ENCODE measurements at regions not wholly inside any gene's neighbourhood (a gene's known extent, or its start where the extent isn't known, plus 50 kb on each side); places are given as distances from the start of the nearest gene placed in this dataset.
"Not testable (repeated sequence)": the region's sequence is repeated elsewhere in the genome, so short reads cannot be mapped to it uniquely, and the experiment has no call there.

DNA sequence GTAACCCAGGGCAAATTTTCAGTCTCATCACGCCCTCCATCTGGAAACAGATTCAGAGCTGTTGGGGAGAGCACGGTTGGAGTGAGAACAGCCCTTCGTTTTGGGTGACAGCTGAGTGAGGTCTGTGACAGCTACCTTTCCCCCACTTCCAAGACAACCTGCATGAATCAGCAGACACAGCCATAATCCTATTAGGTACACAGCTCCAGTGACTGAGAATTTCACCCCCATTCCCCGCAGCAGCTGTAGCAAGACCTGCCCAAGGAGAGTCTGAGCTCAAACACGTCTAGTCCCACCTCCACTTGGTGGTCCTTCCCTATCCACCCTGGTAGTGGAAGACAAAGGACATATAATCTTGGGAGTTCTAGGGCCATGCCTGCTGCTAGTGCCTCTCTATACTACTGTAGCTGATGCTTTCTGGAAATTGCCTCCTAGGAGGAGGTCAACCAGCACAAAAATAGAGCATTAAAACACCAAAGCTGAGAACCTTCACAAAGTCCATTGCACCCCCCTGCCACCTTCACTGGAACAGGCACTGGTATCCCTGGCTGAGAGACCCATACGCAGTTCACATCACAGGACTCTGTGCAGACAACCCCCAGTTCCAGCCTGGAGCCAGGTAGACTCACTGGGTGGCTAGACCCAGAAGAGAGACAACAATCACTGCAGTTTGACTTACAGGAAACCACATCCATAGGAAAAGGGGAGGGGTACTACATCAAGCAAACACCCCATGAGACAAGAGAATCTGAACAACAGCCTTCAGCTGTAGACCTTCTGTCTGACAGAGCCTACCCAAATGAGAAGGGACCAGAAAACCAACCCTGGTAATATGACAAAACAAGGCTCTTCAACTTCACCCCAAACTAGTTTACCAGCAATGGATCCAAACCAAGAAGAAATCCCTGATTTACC, 448.6 kb upstream of the CBLB start:
- ATAC-seq (no peak), DNase-seq (no peak)

DNA sequence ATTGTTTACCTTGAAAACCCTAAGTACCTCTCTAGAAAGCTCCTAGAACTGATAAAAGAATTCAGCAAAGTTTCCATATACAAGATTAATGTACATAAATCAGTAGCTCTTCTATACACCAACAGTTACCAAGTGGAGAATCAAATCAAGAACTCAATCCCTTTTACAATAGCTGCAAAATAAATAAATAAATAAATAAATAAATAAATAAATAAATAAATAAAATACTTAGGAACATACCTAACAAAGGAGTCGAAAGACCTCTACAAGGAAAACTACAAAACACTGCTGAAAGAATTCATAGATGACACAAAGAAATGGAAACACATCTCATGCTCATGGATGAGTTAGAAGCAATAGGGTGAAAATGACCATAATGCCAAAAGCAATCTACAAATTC, 452.6 kb upstream of the CBLB start:
- not testable (repeated sequence) for DNase-seq, ATAC-seq

DNA sequence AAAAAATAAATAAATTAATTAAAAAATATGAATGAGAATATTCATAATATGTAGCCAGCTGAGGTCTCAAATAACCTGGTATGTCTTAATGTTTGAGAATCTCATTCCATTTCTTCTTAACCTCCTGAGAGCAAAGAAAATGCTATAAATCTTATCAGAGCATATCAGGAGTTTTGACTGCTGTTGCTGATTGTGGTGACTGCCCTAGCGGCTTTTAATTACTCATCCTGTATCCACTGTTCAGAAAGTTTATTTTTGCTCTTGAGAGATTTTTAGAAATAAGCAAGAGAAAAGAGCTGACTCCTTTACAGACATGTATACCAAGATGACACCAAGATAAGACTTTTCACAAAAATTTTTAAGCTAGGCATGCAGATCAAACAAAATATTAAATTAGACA, 454.8 kb upstream of the CBLB start:
- DNase-seq (no peak), ATAC-seq (no peak)

DNA sequence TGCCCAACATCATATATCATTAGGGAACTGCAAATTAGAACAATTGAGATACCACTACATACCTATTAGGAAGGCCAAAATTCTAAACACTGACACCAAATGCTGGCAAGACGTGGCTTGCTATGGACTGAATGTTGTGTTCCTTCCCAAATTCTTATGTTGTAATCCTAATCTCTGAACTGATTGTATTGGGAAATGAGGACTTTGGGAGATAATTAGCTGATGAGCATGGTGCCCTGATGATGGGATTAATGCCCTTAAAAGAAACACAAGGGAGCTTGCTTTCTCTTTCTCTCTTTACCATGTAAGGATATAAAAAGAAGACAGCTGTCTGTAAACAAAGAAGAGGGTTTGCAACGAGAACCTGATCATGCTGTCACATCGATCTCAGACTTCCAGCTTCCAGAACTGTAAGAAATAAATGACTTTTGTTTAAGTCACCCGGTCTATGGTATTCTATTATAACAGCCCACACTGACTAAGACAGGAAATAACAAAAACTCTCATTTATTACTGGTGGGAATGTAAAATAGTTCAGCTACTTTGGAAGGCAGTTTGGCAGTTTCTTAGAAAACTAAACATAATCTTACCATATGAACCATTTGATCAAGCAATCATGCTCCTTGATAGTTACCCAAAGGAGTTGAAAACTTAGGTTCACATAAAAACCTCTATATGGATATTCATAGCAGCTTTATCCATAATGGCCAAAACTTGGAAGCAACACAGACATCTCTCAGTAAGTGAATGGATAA, 458.3 kb upstream of the CBLB start:
- ATAC-seq (no peak), DNase-seq (no peak)

DNA sequence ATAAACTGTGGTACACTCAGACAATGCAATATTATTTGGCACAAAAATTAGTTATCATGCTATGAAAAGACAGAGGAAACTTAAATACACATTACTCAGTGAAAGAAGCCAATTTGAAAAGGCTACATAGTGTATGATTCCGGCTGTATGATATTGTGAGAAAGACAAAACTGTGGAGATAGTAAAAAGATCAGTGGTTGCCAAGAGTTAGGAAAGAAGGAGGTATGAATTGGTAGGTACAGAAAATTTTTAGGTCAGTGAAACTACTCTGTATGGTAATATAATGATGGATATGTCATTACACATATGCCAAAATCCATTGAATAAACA, 458.8 kb upstream of the CBLB start:
- ATAC-seq (no peak), DNase-seq (no peak)

DNA sequence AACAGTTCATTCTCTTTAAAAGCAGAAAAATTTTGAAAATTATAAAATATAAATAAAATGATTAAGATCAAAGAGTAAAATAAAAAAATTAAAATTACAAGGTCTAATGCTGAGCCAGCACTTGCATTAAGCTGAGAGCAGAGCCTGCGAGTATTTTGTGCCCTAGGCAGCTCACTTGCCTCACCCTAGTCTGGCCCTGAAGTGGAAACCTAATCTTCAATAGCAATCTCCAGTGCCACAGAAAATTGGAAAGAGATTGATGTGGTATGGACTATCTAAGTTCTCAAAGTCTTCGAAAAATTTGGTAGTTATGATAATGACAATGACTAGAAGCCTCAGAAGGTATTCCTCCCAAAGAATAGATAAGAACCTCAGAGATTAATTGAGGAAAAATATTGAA, 459.4 kb upstream of the CBLB start:
- DNase-seq (no peak), ATAC-seq (no peak)

DNA sequence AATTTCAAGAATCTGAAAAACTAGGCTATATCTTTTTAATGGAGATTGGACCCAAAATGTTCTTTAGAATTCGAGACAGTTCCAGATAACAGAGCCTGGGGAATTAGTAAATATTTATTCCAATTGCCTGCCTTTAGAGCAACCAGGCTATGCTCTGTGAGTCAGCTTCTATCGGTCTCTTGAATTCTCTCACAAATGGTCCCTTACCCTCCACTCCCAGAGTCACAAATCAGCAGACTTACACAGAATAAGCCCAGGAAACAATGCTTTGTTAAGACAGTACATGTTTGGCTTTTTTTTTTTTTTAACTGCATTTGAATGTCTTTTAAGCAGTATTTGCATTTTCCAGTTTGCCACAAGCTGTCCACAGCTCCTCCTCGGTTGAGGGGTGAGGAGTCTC, 460.7 kb upstream of the CBLB start:
- ATAC-seq, result no peak
- no peak for DNase-seq

DNA sequence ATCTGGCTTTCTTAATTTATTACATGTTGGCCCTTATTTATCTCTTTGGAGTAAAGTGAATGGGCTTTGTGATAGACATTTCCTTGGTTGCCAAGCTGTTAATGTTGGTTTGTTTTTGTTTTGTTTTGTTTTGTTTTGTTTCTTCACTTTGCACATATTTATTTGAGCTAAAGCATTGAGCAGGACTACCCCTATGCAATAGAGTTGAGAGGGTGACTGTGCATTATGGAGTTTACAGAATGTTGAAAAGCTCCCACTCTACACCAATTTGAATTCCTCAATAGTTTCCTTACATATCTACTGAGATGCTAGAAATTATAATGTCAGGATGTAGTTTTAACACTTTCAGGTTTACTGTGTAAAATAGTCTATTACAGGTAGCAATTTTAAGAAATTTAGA, 462.8 kb upstream of the CBLB start:
- no peak for DNase-seq
- ATAC-seq, result no peak

DNA sequence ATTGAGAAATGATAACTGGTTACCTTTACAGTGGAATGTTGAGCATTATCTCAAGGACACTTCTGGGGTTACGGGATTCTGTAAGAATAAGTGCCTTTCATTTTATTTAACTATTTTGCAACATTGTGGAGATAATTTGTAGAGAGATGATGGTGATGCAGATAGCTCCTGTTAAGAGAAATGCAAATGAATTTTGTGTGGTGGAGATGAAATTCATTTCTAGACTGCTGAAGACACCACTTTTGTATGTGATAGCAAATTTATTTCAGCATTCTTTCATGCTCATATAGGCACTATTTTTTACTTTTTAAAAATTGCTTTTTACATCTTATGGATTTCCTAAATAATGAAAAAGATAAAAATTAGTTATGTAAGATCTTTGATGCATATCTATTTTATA, 463.3 kb upstream of the CBLB start:
- DNase-seq (no peak), ATAC-seq (no peak)

DNA sequence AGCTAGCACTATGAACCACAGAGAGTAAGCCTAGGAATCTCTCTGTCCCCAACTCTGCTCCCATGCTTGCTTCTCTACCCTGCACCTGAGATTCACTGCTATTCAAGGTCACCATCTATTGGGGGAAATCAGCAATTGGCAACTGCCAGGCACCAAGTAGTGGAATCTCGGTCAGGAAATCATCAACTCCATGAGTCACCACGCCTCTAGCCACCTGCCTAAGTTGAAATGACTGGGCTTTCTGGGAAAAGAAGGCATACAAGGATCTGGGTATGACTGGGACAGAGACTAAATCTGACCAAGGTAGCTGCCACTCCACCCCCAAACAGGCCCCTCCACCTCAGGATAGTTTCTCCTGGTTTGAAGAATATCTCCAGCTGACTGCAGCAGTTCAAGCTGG, 464.1 kb upstream of the CBLB start:
- ATAC-seq (peak; percentile 70), DNase-seq (peak; percentile 58)

DNA sequence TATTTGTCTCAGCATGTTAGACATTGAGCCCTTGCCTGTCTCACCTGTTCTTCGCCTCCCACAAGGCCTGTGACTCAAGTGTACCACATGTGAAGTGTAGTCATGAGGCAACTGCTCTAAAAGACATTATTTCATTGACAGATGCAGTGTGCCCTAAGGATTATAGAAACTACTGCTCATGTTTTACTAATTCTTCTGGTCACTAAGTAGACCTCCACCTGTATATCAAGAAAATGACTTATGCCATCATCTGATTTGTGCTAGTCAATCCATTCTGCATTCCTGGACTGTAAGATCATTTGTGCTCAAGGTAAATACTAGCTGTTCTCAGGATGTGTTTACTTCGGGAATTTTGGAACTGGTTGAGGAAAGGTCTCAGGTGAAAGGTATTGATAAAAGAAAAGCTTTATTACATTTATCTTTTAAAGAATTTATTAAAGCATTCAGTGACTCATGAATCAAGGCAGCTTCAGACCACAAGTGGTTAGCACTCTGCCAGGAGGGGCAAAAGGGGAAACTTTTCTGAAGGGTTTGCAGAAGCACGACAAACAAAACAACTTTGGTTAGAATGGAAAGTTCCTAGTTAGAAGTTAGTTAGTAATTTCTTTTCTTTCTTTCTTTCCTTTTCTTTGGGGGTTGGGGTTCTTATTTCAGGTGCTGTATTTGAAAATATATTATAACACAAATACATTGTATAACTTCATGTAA, 465.3 kb upstream of the CBLB start:
- ATAC-seq (peak; percentile 67), DNase-seq (peak; percentile 65)

DNA sequence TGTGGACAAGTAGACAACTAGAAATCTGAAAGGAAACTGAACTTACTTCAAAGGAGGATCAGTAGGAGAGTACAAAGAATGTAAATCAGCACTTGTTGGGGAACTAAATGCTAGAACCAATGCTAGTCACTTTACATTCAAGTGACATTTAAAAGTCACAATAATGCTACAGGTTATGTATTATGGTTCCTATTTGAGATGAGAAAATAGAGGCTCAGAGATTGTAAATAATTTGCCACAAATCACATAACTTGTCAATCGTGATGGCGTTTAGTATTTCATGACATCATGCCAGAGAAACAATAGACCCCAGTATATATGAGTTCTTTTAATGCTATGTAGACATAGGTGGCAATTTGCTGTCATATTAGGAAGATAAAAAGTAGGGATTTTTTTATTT, 467.8 kb upstream of the CBLB start:
- no peak for ATAC-seq

DNA sequence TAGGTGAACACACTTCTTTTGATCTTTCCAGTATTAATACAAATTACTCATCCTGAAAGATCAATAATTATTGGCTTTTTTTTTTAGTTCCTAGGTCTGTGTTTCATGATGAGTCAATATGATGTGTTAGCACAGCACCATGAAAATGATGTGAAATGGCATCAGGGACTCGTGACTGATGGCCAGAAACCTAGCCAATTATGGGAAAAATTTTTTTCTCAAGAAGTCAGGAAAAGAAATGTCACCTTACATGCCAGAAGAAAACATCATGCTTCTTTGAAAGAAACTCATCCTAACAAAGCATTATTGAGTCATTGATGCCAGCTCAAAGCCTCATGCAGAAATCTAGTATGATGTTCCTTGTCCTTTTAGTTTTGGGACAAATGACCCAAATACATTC, 468.3 kb upstream of the CBLB start:
- no peak for DNase-seq

More for the DNA sequence above, 467.8 kb upstream of the CBLB start:
- no peak for DNase-seq

DNA sequence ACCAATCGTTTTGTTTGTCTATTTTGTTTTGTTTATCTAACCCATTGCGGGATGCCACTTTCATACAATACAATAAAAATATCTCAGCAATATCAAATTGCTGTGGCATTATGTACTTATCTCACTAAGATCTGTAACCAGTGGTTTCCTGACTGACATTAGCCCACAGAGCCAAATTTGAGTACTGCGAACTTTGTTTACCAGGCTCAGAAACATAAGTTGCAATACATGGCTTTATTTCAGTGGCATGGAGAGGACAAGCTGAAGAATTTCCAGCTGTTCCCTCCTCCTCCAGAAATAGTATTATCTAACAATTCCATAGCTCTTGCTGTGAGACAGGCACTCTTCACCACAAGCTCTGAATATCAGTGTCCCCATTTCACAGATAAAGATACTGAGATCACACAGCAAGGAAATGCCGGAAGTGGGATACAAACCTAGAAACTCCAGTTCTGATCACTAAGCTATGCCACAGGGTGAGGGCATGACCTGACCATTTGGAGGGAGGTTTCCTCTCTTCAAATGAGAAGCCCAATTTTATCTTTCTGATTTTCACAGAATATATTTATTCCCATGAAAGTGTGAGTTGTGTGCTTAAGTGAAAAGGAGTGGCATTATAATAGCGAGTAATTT, 469.9 kb upstream of the CBLB start:
- no peak for DNase-seq
- ATAC-seq, result no peak

More for the DNA sequence above, 468.3 kb upstream of the CBLB start:
- peak; percentile 28 for ATAC-seq

DNA sequence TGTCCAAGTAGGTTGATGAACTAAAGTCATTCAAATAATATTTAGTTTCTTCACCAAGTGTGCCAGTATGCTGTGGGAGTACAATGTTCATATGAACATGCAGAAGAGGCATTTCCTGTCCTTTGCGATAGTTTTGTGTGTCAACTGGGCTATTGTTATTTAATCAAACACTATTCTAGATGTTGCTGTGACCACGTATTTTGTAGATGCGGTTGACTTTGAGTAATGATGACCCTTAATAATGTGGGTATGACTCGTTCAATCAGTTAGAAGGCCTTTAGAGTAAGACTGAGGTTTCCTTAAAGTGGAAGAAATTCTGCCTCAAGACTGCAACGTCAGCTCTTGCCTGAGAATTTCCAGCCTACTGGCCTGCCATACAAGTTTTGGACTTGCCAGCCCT, 470.7 kb upstream of the CBLB start:
- DNase-seq (no peak), ATAC-seq (no peak)

DNA sequence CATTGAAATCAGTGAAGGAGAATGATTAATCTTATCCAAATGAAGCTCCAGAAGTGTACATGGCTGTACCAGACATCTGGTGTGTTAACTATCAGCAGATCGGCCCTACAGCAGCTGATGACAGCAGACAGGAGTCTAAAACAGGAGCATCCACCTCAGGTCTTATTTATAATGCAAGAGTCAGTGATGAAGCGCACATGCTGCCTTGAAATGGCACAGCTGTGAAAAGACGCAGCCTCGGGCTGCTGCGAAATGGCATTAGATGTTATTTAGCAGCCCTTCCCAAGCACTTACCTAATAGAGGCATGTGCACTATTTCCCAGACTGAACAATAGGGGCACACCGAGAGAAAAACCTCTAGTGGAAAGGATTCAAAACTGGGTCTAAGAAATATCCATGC, 472.3 kb upstream of the CBLB start:
- ATAC-seq (no peak), DNase-seq (no peak)

DNA sequence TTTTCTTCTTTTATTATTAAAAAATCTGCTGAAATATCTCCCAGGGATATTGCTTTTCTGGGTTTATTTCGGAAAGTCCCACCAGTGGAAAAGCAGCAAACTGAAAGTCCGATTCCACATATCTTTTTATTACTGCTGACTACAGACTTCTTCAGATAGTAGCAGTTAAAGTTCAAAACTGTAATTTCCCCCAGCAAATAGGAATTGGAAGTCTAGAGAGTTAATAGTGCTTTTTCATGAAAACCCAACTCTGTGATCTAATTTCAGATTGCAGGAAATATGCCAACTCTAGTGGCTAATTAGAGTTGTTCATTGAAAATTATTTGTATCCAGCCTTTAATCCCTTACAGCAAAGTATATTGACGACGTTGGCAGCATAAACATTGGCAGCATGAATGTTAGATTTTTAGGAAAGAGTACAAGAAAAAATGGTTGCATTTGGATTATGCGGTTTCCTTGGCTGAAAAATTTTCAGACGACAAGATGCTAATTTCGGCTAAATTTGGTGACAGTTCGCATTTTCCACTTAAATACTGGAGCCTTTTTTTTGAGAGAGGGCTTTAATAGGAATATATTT, 472.9 kb upstream of the CBLB start:
- ATAC-seq (no peak), DNase-seq (no peak)

DNA sequence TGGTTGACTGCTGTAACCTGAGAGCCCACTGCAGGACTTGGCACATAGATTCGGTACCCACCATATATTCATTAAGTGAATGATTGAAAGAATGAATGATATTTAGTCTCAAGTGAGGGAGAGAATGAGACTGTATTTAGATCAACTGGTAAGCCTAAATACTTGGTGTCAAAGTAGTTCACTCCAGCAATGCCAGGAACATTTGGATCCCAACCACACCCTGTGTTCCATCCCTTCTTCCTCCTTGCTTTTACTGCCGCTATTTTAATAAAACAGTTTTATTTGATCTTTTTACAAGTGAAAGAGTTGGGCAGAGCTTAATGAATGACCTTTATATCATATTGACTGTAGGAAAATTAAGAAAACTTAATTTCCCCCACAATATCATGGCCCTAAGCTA, 473.6 kb upstream of the CBLB start:
- no peak for DNase-seq
- no peak for ATAC-seq

DNA sequence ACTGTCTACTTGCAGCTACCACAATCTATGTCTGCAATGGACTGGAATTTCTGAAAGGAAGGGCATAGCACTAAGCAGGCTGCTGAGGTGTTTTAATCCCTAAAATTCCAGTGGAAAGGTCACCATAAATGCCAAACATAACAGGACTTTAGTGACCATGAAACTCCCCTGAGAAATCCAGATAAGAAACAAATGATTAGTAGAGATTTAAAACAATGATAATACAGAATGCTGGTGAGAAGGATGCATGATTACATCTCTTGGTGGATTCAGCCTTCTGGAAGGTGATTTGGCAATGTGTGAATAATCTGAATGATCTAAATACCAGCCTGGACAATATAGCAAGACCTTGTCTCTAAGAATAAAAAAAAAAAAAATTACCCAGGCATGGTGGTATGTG, 475.0 kb upstream of the CBLB start:
- ATAC-seq, result no peak
- DNase-seq, result no peak

DNA sequence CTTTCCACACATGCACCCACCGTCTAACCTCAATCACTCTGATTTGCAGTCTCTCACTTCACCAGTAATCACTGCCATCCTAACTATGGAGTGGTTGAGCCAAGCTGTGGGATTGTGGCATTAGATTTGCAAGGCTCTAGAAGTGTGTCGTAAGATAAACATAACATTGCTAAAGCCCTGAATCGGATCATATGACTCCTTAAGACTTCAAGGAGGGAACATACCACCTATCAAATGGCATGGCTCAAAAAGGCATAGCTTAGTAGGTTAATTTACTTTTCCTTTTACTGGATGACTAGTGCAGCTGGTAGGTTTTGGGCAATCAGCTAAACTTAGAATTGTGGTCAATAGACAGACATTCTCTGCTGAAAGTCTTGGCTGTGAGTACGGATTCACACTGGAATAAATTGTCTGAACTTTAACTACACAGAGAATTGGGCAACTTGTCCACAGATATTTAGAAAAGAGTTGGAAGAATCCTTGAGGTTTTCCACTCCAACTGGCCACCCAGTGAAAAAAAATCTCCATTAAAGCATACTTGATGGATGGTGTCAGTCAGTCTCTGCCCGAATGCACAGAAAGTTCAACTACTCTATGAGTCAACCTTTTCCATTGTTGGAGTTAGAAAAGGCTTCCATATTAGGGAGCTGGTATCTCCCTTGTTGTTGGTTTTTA, 476.7 kb upstream of the CBLB start:
- no peak for DNase-seq
- peak; percentile 78 for ATAC-seq

DNA sequence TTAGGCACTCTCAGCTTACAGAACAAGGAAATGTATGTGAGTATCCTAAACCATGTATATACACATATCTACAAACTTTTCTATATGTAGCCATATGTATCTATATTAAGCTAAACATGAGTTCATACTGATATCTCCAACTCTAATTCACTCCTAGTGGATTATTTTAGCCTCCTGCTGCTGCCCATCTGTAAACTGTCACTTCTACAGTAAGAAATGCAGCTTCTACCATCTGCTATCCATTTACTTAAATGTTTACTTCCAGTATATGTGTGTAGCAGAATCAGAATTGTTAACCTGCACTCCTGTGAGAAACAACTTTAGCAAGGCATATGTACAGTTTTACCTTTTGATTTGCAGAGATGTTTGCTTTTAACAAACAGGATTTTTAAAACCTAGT, 478.5 kb upstream of the CBLB start:
- DNase-seq, result no peak
- ATAC-seq, result no peak
